HCT116 (cell line): ENCODE measurements at regions not wholly inside any gene's neighbourhood (a gene's known extent, or its start where the extent isn't known, plus 50 kb on each side); places are given as distances from the start of the nearest gene placed in this dataset.
"Not testable (repeated sequence)": the region's sequence is repeated elsewhere in the genome, so short reads cannot be mapped to it uniquely, and the experiment has no call there.

Source experiments
- ATAC-seq: fragments of 200-7000 bp; cut with Tn5 transposase; 2 replicates; pipeline ENCODE4 v1.9.1; 2020; ENCODE audit warnings: mild to moderate bottlenecking, moderate library complexity
- BruUV-seq: library from RNA; stranded (reverse); fragments of 400-500 nt; replicated peaks from 2 replicates; lab custom pipeline; 2021; lab: Mats Ljungman, UMichigan
- CTCF ChIA-PET: fragments of 300-600 bp; sonication (Branson Sonifier 250); formaldehyde crosslinking; loops from one replicate; lab custom pipeline; 2021; ENCODE audit warnings: antibody characterized with exemption; lab: Charles Lee
- POLR2A ChIA-PET: fragments of 300-600, 350-600 bp; sonication (Branson Sonifier 250); formaldehyde crosslinking; loops from one replicate; lab custom pipeline; 2021; ENCODE audit warnings: antibody characterized with exemption; lab: Charles Lee
- RAD21 ChIA-PET, 2 experiments: fragments of 300-600 bp; sonication (Branson Sonifier 250); formaldehyde crosslinking; loops; one replicate each; lab custom pipeline; 2023; ENCODE audit warnings: low total read pairs in 2 of 2; ENCODE audit not compliant: uncharacterized antibody in 2 of 2, unreplicated experiment in 2 of 2, low non-redundant PET in 1 of 2; lab: Charles Lee
- DNase-seq: peaks from one replicate; pipeline ENCODE4 v3.0.0-alpha.2; 2010; ENCODE audit warnings: low read depth, low spot score
- H2AFZ ChIP-seq: fragments of 200-600 bp; shearing (Covaris generic), sonication (generic); 2 replicates; pipeline ENCODE4 v1.6.1; 2017; ENCODE audit warnings: low read depth, mixed run types, mixed read lengths, antibody characterized with exemption, low read length; ENCODE audit not compliant: poor library complexity, severe bottlenecking
- H3K27ac ChIP-seq: 2 replicates; pipeline ENCODE4 v1.5.1; 2012; ENCODE audit warnings: low read depth, low read length
- H3K27me3 ChIP-seq: fragments of 200-600 bp; sonication (generic); 2 replicates; pipeline ENCODE4 v1.6.1; 2016; ENCODE audit warnings: mixed run types, low read length, mixed read lengths; ENCODE audit not compliant: insufficient read depth
- H3K36me3 ChIP-seq, 2 experiments: fragments of 200-500 bp in 1 of 2; fragments of 200-600 bp in 1 of 2; sonication (Bioruptor generic) in 1 of 2; sonication (generic) in 1 of 2; 2 replicates each; pipeline versions ENCODE4 v1.5.1 to v1.6.1; 2014 to 2016; ENCODE audit warnings: low read length in 2 of 2, inconsistent platforms in 1 of 2, mixed read lengths in 1 of 2, mixed run types in 1 of 2; ENCODE audit not compliant: insufficient read depth in 2 of 2, control insufficient read depth in 1 of 2
- H3K4me1 ChIP-seq, 2 experiments: fragments of 200-600 bp in 1 of 2; sonication (generic) in 1 of 2; 2 replicates each; pipeline versions ENCODE4 v1.5.1 to v1.6.1; 2012 to 2017; ENCODE audit warnings: low read length in 2 of 2, inconsistent platforms in 1 of 2, mild to moderate bottlenecking in 1 of 2, mixed read lengths in 1 of 2, mixed run types in 1 of 2, moderate library complexity in 1 of 2; ENCODE audit not compliant: insufficient read depth in 2 of 2, control insufficient read depth in 1 of 2
- H3K4me2 ChIP-seq: fragments of 200-600 bp; sonication (generic); 2 replicates; pipeline ENCODE4 v1.6.1; 2017; ENCODE audit warnings: mixed run types, low read length, mixed read lengths
- H3K4me3 ChIP-seq, 2 experiments: fragments of 200-600 bp in 1 of 2; sonication (generic) in 1 of 2; replicated peaks in 1 of 2; 2 replicates each; pipeline ENCODE4 v1.5.1; 2011 to 2016; ENCODE audit warnings: low read length in 2 of 2, control low read depth in 1 of 2, low read depth in 1 of 2, mild to moderate bottlenecking in 1 of 2, mixed read lengths in 1 of 2, mixed run types in 1 of 2
- H3K79me2 ChIP-seq: fragments of 200-600 bp; sonication (generic); 2 replicates; pipeline ENCODE4 v1.6.1; 2017; ENCODE audit warnings: mild to moderate bottlenecking, mixed run types, low read length, moderate library complexity, mixed read lengths; ENCODE audit not compliant: insufficient read depth
- H3K9ac ChIP-seq: fragments of 200-600 bp; sonication (generic); 2 replicates; pipeline ENCODE4 v1.6.1; 2016; ENCODE audit warnings: low read length, mixed read lengths
- H3K9me2 ChIP-seq: fragments of 200-600 bp; sonication (generic), shearing (Covaris generic); 2 replicates; pipeline ENCODE4 v1.6.1; 2017; ENCODE audit warnings: mixed run types, mild to moderate bottlenecking, moderate library complexity; ENCODE audit not compliant: insufficient read depth
- H3K9me3 ChIP-seq, 2 experiments: fragments of 200-500 bp in 1 of 2; fragments of 200-600 bp in 1 of 2; sonication (Bioruptor generic) in 1 of 2; sonication (generic) in 1 of 2; 2 replicates each; pipeline ENCODE4 v1.6.1; 2014 to 2017; ENCODE audit warnings: low read length in 2 of 2, mixed read lengths in 2 of 2, inconsistent platforms in 1 of 2, low read depth in 1 of 2, mild to moderate bottlenecking in 1 of 2, mixed run types in 1 of 2, moderate library complexity in 1 of 2; ENCODE audit not compliant: control insufficient read depth in 1 of 2, insufficient read depth in 1 of 2
- H4K20me1 ChIP-seq: fragments of 200-600 bp; sonication (generic), shearing (Covaris generic); 2 replicates; pipeline ENCODE4 v1.6.1; 2017; ENCODE audit warnings: mixed run types, mild to moderate bottlenecking, moderate library complexity; ENCODE audit not compliant: insufficient read depth
- EZH2 ChIP-seq: fragments of 200-600 bp; sonication (generic); IDR thresholded peaks from 2 replicates; pipeline ENCODE4 v1.6.1; 2017; ENCODE audit warnings: antibody characterized with exemption, mixed run types
- POLR2A ChIP-seq: IDR thresholded peaks from 2 replicates; pipeline ENCODE4 v1.7.0; 2011; ENCODE audit warnings: borderline replicate concordance; ENCODE audit not compliant: insufficient read depth, insufficient read length; ENCODE audit errors: extremely low read depth
- POLR2AphosphoS5 ChIP-seq: IDR thresholded peaks from 2 replicates; pipeline ENCODE4 v1.6.1; 2011; ENCODE audit warnings: mild to moderate bottlenecking, low read depth, low read length, moderate library complexity
- REST ChIP-seq: IDR thresholded peaks from 2 replicates; pipeline ENCODE4 v1.6.1; 2012; ENCODE audit warnings: low read depth
- TCF7L2 ChIP-seq: IDR thresholded peaks from 2 replicates; pipeline ENCODE4 v1.7.0; 2011; ENCODE audit warnings: borderline replicate concordance, inconsistent platforms; ENCODE audit not compliant: insufficient read depth, insufficient read length; ENCODE audit errors: extremely low read depth
- ZFX ChIP-seq: fragments of 450-650 bp; IDR thresholded peaks from 2 replicates; pipeline ENCODE4 v1.6.1; 2017
- ZNF274 ChIP-seq: fragments of 200-500 bp; sonication (Bioruptor generic); IDR thresholded peaks from 2 replicates; pipeline ENCODE4 v1.6.1; 2014; ENCODE audit warnings: mild to moderate bottlenecking, low read depth, low read length, inconsistent platforms
- intact Hi-C: fragments of 100-400 bp; cut with micrococcal nuclease; formaldehyde crosslinking; loops from 2 replicates; pipeline ENCODE4 v1.10.0; 2022

GRCh38 chr17:21508211-21508610 is 132.1 kb downstream of the KCNJ12 start:
- Histone ChIP-seq H3K79me2 (no peaks in the 10 kb centered on the region), H3K9me2 (no peaks in the 10 kb centered on the region), H3K4me2 (no peak overlapping the region), H4K20me1 (no peaks in the 10 kb centered on the region), H3K27ac (no peak overlapping the region), H2AFZ (no peak overlapping the region), H3K4me1 (peaks cover 2 to 14% of the 10 kb centered on the region in 2 experiments; a peak in 2 of 4 replicates), H3K9ac (no peak overlapping the region), H3K27me3 (no peaks in the 10 kb centered on the region), H3K36me3 (no peaks in the 10 kb centered on the region), H3K4me3 (no peak overlapping the region), H3K9me3 (no peaks in the 10 kb centered on the region)
- intact Hi-C loops, result no loop called here
- ATAC-seq (no peak), DNase-seq (no peak)
- ChIA-PET POLR2A (no interaction called here), RAD21 (no interaction called here), CTCF (no interaction called here)
- no TSS peak for BruUV-seq
- TF ChIP-seq REST (no peak), POLR2A (no peak), ZNF274 (no peak), ZFX (no peak), TCF7L2 (no peak), EZH2 (no peak), POLR2AphosphoS5 (no peak)

DNA sequence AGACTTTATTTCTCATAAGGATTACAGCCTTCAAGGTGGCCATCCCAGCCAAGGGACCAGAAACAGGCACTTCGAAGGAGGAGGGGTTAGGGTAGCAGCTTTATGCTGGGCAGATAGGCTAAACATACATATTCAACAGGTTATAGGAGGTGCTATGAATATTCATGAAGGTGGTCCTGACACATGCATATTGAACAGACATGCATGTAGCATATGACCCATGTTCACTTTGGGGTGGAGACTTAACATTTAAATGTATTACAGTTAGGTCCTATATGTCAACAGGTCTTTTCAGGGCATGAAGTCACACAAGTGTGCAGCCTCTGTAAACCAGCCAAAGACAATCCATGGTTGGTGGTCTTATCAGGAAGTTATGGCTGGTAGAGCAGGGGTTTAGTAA is 133.2 kb downstream of the KCNJ12 start:
- intact Hi-C loops, H3K9me2 ChIP-seq, RAD21 ChIA-PET: not testable (repeated sequence)

More for the DNA sequence above, 133.2 kb downstream of the KCNJ12 start:
- H3K9ac ChIP-seq, H2AFZ ChIP-seq, H3K9me3 ChIP-seq, ATAC-seq, H3K36me3 ChIP-seq, H3K27ac ChIP-seq, H4K20me1 ChIP-seq, BruUV-seq, H3K79me2 ChIP-seq, POLR2A ChIA-PET, H3K4me2 ChIP-seq, H3K4me3 ChIP-seq, H3K27me3 ChIP-seq, DNase-seq: not testable (repeated sequence)
- H3K4me1 ChIP-seq, result peaks cover 2 to 14% of the 10 kb centered on the region in 2 experiments; a peak in 2 of 4 replicates
- CTCF ChIA-PET, result interaction anchor here (1.1 kb wide), 1 partner anchor 52 kb away, joined by 4 read pairs; no protein-coding TSS in a partner anchor
